GM12865 (cell line): ENCODE measurements at regions not wholly inside any gene's neighbourhood (a gene's known extent, or its start where the extent isn't known, plus 50 kb on each side); places are given as distances from the start of the nearest gene placed in this dataset.

Experiments used
- DNase-seq: peaks from one replicate; pipeline ENCODE4 v3.0.0; 2010; ENCODE audit warnings: low read depth
- H3K4me3 ChIP-seq: 2 replicates; pipeline ENCODE4 v1.5.1; 2011; ENCODE audit warnings: mild to moderate bottlenecking, low read depth, low read length, control low read depth
- CTCF ChIP-seq: IDR thresholded peaks from 2 replicates; pipeline ENCODE4 v1.5.1; 2011; ENCODE audit warnings: low read length, control low read depth, low read depth, inconsistent platforms; ENCODE audit not compliant: insufficient read depth; ENCODE audit errors: missing control alignments

- H3K4me3 ChIP-seq: no peak overlapping the region
- TF ChIP-seq CTCF: no peak
- no peak for DNase-seq
Observed at GRCh38 chr10:31614611-31615010, 295.6 kb downstream of the ZEB1 start.

GRCh38 chr10:31612082-31612481 is 293.1 kb downstream of the ZEB1 start:
- no peak overlapping the region for H3K4me3 ChIP-seq
- no peak for DNase-seq
- no peak for TF ChIP-seq CTCF

GRCh38 chr10:31611161-31611560 is 292.1 kb downstream of the ZEB1 start:
- no peak overlapping the region for H3K4me3 ChIP-seq

GRCh38 chr10:31607481-31607880 is 288.5 kb downstream of the ZEB1 start:
- no peak for TF ChIP-seq CTCF
- no peak overlapping the region for H3K4me3 ChIP-seq
- no peak for DNase-seq

More at GRCh38 chr10:31611161-31611560, 292.1 kb downstream of the ZEB1 start:
- no peak for TF ChIP-seq CTCF
- no peak for DNase-seq

GRCh38 chr10:31606841-31607240 is 287.8 kb downstream of the ZEB1 start:
- DNase-seq: no peak
- no peak for TF ChIP-seq CTCF
- H3K4me3 ChIP-seq: no peak overlapping the region

- TF ChIP-seq CTCF: no peak
- no peak for DNase-seq
- no peak overlapping the region for H3K4me3 ChIP-seq
Observed at GRCh38 chr10:31605861-31606525, 287.0 kb downstream of the ZEB1 start.

- no peak for TF ChIP-seq CTCF
- no peak overlapping the region for H3K4me3 ChIP-seq
- no peak for DNase-seq
Observed at GRCh38 chr10:31605426-31605825, 286.4 kb downstream of the ZEB1 start.
